SU-DHL-6 (cell line): ENCODE measurements at regions not wholly inside any gene's neighbourhood (a gene's known extent, or its start where the extent isn't known, plus 50 kb on each side); places are given as distances from the start of the nearest gene placed in this dataset.

Experiments used
- H2AFZ ChIP-seq: fragments of 200-600 bp; sonication (generic); 2 replicates; pipeline ENCODE4 v1.6.1; 2014; ENCODE audit warnings: low read depth, mild to moderate bottlenecking, moderate library complexity, mixed read lengths, antibody characterized with exemption, low read length; ENCODE audit not compliant: severe bottlenecking
- H3F3A ChIP-seq: fragments of 200-600 bp; shearing (Covaris generic); 2 replicates; pipeline ENCODE4 v1.6.0; 2016; ENCODE audit warnings: antibody characterized with exemption, mild to moderate bottlenecking; ENCODE audit not compliant: insufficient read depth
- H3K27ac ChIP-seq: fragments of 200-600 bp; sonication (generic); 2 replicates; pipeline ENCODE4 v1.5.1; 2016; ENCODE audit warnings: low read depth, mild to moderate bottlenecking, low read length, moderate library complexity, mixed read lengths
- H3K27me3 ChIP-seq: fragments of 200-600 bp; sonication (generic), shearing (Covaris generic); 2 replicates; pipeline ENCODE4 v1.6.0; 2014; ENCODE audit warnings: mild to moderate bottlenecking, low read length
- H3K36me3 ChIP-seq: fragments of 200-600 bp; sonication (generic); 2 replicates; pipeline ENCODE4 v1.6.1; 2014; ENCODE audit warnings: mild to moderate bottlenecking, low read length, mixed read lengths
- H3K4me2 ChIP-seq: fragments of 300-600, 200-600 bp; shearing (Covaris generic), sonication (generic); 2 replicates; pipeline ENCODE4 v1.6.0; 2014; ENCODE audit warnings: low read length, low read depth, mild to moderate bottlenecking; ENCODE audit not compliant: poor library complexity, severe bottlenecking
- H3K4me3 ChIP-seq: fragments of 200-600 bp; sonication (generic); 2 replicates; pipeline ENCODE4 v1.5.1; 2014; ENCODE audit warnings: antibody characterized with exemption, low read length, mild to moderate bottlenecking, mixed read lengths; ENCODE audit not compliant: insufficient read depth, poor library complexity, severe bottlenecking
- H3K79me2 ChIP-seq: fragments of 200-600 bp; sonication (generic); 2 replicates; pipeline ENCODE4 v1.6.1; 2014; ENCODE audit warnings: mild to moderate bottlenecking, low read length, moderate library complexity; ENCODE audit not compliant: insufficient read depth
- H3K9ac ChIP-seq: fragments of 200-600 bp; sonication (generic); 2 replicates; pipeline ENCODE4 v1.7.0; 2014; ENCODE audit warnings: mild to moderate bottlenecking, low read length
- H3K9me2 ChIP-seq: fragments of 200-600 bp; sonication (generic); replicated peaks from 2 replicates; pipeline ENCODE4 v1.6.1; 2014; ENCODE audit warnings: low read length; ENCODE audit not compliant: insufficient read depth
- H3K9me3 ChIP-seq: fragments of 200-600 bp; sonication (generic); 2 replicates; pipeline ENCODE4 v1.6.1; 2014; ENCODE audit warnings: low read length, mixed read lengths; ENCODE audit not compliant: insufficient read depth
- H4K20me1 ChIP-seq: fragments of 200-600 bp; sonication (generic); 2 replicates; pipeline ENCODE4 v1.6.1; 2014; ENCODE audit warnings: low read depth, mild to moderate bottlenecking, antibody characterized with exemption, low read length, moderate library complexity, mixed read lengths
- CTCF ChIP-seq: fragments of 200-600 bp; sonication (generic); IDR thresholded peaks from one replicate; pipeline ENCODE4 v1.5.1; 2017; ENCODE audit warnings: antibody characterized with exemption, mild to moderate bottlenecking, low read length, moderate library complexity; ENCODE audit not compliant: insufficient read depth, poor library complexity, severe bottlenecking
- EZH2phosphoT487 ChIP-seq: fragments of 200-600 bp; sonication (generic), shearing (Covaris generic); conservative IDR thresholded peaks from 2 replicates; pipeline ENCODE4 v1.6.1; 2018; ENCODE audit warnings: mild to moderate bottlenecking, antibody characterized with exemption, low read length, moderate library complexity, mixed read lengths

GRCh38 chr5:56440871-56441740 lies 208.0 kb upstream of the ANKRD55 start:
- Histone ChIP-seq H3K4me3 (no peak overlapping the region), H3K36me3 (no peaks in the 10 kb centered on the region), H3K9me2 (no peaks in the 10 kb centered on the region), H3K4me2 (no peak overlapping the region), H3K79me2 (no peaks in the 10 kb centered on the region), H3K27me3 (no peaks in the 10 kb centered on the region), H2AFZ (no peak overlapping the region), H3K9ac (no peak overlapping the region), H3F3A (no peaks in the 10 kb centered on the region), H4K20me1 (no peaks in the 10 kb centered on the region), H3K27ac (no peak overlapping the region), H3K9me3 (no peaks in the 10 kb centered on the region)
- no peak for TF ChIP-seq EZH2phosphoT487
- TF ChIP-seq CTCF = no peak

- H3K27me3 ChIP-seq = no peaks in the 10 kb centered on the region
- TF ChIP-seq CTCF (no peak), EZH2phosphoT487 (no peak)
- H3K4me2 ChIP-seq = no peak overlapping the region
- no peak overlapping the region for H3K9ac ChIP-seq
- H3K27ac ChIP-seq = no peak overlapping the region
- no peaks in the 10 kb centered on the region for H3F3A ChIP-seq
- no peaks in the 10 kb centered on the region for H3K9me3 ChIP-seq
- no peaks in the 10 kb centered on the region for H4K20me1 ChIP-seq
- H3K79me2 ChIP-seq = no peaks in the 10 kb centered on the region
- no peaks in the 10 kb centered on the region for H3K36me3 ChIP-seq
- H3K4me3 ChIP-seq = no peak overlapping the region
- no peak overlapping the region for H2AFZ ChIP-seq
- no peaks in the 10 kb centered on the region for H3K9me2 ChIP-seq
Measured at GRCh38 chr5:56434986-56435385, 201.9 kb upstream of the ANKRD55 start.

DNA sequence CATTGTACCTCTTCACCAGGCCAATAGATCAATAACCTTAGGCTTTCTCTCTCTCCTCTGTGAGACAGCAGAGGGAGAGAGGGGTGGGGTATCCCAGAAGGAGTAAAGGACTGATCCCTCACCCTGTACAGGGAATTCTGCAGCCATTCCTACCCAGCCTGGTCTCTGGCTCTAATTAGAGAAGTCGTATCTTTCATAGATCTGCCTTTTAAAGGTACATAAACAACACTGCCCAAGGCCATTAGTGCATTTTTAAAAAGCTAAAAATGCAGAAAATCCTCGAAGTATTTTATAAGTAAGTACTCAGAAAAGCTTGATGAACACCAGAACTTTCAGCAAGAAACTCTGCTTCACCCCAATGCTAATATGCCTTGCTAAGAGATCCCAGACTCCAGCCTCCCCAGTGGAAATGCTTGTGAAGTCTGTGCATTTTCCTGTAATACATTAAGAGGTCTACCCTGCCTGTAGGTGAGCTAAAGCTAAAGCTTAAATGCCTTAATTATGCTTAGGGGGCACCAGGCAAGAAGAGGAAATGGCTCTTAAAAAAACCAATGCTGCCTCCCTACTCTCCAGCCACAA lies 200.0 kb upstream of the ANKRD55 start:
- H3K36me3 ChIP-seq = no peaks in the 10 kb centered on the region
- no peaks in the 10 kb centered on the region for H4K20me1 ChIP-seq
- H2AFZ ChIP-seq = no peak overlapping the region
- TF ChIP-seq CTCF (no peak), EZH2phosphoT487 (no peak)
- H3F3A ChIP-seq = no peaks in the 10 kb centered on the region
- no peaks in the 10 kb centered on the region for H3K9me3 ChIP-seq
- no peaks in the 10 kb centered on the region for H3K79me2 ChIP-seq
- no peaks in the 10 kb centered on the region for H3K27me3 ChIP-seq
- H3K27ac ChIP-seq = no peak overlapping the region
- H3K4me3 ChIP-seq = no peak overlapping the region
- no peak overlapping the region for H3K9ac ChIP-seq
- no peaks in the 10 kb centered on the region for H3K9me2 ChIP-seq
- H3K4me2 ChIP-seq = no peak overlapping the region
